Neuron (in vitro differentiated cells): ENCODE measurements at regions not wholly inside any gene's neighbourhood (a gene's known extent, or its start where the extent isn't known, plus 50 kb on each side); places are given as distances from the start of the nearest gene placed in this dataset.
"Not testable (repeated sequence)": the region's sequence is repeated elsewhere in the genome, so short reads cannot be mapped to it uniquely, and the experiment has no call there.

Source experiments
- H2AFZ ChIP-seq: one replicate; pipeline ENCODE4 v1.6.1; 2013; ENCODE audit warnings: low read depth, mild to moderate bottlenecking, inconsistent platforms, low read length, moderate library complexity
- H3K27me3 ChIP-seq: one replicate; pipeline ENCODE4 v1.6.1; 2013; ENCODE audit warnings: low read length; ENCODE audit not compliant: insufficient read depth
- H3K36me3 ChIP-seq: one replicate; pipeline ENCODE4 v1.6.1; 2013; ENCODE audit warnings: low read length; ENCODE audit not compliant: insufficient read depth
- H3K4me1 ChIP-seq: one replicate; pipeline ENCODE4 v1.6.1; 2013; ENCODE audit warnings: low read length; ENCODE audit not compliant: insufficient read depth
- H3K4me3 ChIP-seq: 2 replicates; pipeline ENCODE4 v1.5.1; 2013; ENCODE audit warnings: mild to moderate bottlenecking, low read length, moderate library complexity
- H3K9me3 ChIP-seq: one replicate; pipeline ENCODE4 v1.6.1; 2013; ENCODE audit warnings: low read length

- no peaks in the 10 kb centered on the region for H3K27me3 ChIP-seq
- H2AFZ ChIP-seq, result no peak overlapping the region
- peaks cover 3% of the 10 kb centered on the region for H3K36me3 ChIP-seq
- peaks cover 15% of the 10 kb centered on the region for H3K4me1 ChIP-seq
- H3K4me3 ChIP-seq, result no peak overlapping the region
- H3K9me3 ChIP-seq, result no peaks in the 10 kb centered on the region
Observed at GRCh38 chr14:71621980-71622605, 310.1 kb upstream of the RGS6 start.

GRCh38 chr14:71623939-71624338, 308.3 kb upstream of the RGS6 start:
- peaks cover 15% of the 10 kb centered on the region for H3K4me1 ChIP-seq
- no peak overlapping the region for H3K4me3 ChIP-seq
- no peaks in the 10 kb centered on the region for H3K9me3 ChIP-seq
- H3K36me3 ChIP-seq, result peaks cover 3% of the 10 kb centered on the region
- no peaks in the 10 kb centered on the region for H3K27me3 ChIP-seq
- no peak overlapping the region for H2AFZ ChIP-seq

- H2AFZ ChIP-seq, result no peak overlapping the region
- H3K36me3 ChIP-seq, result no peaks in the 10 kb centered on the region
- H3K4me1 ChIP-seq, result peaks cover 15% of the 10 kb centered on the region
- H3K27me3 ChIP-seq, result no peaks in the 10 kb centered on the region
- H3K9me3 ChIP-seq, result no peaks in the 10 kb centered on the region
- H3K4me3 ChIP-seq, result no peak overlapping the region
Observed at GRCh38 chr14:71625175-71625574, 307.1 kb upstream of the RGS6 start.

GRCh38 chr14:71625891-71626701, 306.1 kb upstream of the RGS6 start:
- H3K9me3 ChIP-seq, result no peaks in the 10 kb centered on the region
- no peaks in the 10 kb centered on the region for H3K27me3 ChIP-seq
- peaks cover 15% of the 10 kb centered on the region for H3K4me1 ChIP-seq
- no peaks in the 10 kb centered on the region for H3K36me3 ChIP-seq
- H3K4me3 ChIP-seq, result no peak overlapping the region
- no peak overlapping the region for H2AFZ ChIP-seq

- Histone ChIP-seq H3K27me3 (no peaks in the 10 kb centered on the region), H3K4me1 (peaks cover 7% of the 10 kb centered on the region), H2AFZ (no peak overlapping the region), H3K36me3 (no peaks in the 10 kb centered on the region), H3K9me3 (no peaks in the 10 kb centered on the region), H3K4me3 (no peak overlapping the region)
Observed at GRCh38 chr14:71628433-71628832, 303.8 kb upstream of the RGS6 start.

- Histone ChIP-seq H2AFZ (no peak overlapping the region), H3K9me3 (no peaks in the 10 kb centered on the region), H3K4me1 (peaks cover 7% of the 10 kb centered on the region), H3K27me3 (no peaks in the 10 kb centered on the region), H3K4me3 (no peak overlapping the region), H3K36me3 (no peaks in the 10 kb centered on the region)
Observed at GRCh38 chr14:71629250-71629649, 303.0 kb upstream of the RGS6 start.

- Histone ChIP-seq H3K4me1 (peaks cover 7% of the 10 kb centered on the region), H3K9me3 (no peaks in the 10 kb centered on the region), H3K27me3 (no peaks in the 10 kb centered on the region), H3K36me3 (no peaks in the 10 kb centered on the region), H3K4me3 (no peak overlapping the region), H2AFZ (no peak overlapping the region)
Observed at GRCh38 chr14:71629765-71630492, 302.3 kb upstream of the RGS6 start.

- H2AFZ ChIP-seq, H3K4me1 ChIP-seq, H3K36me3 ChIP-seq, H3K4me3 ChIP-seq, H3K9me3 ChIP-seq, H3K27me3 ChIP-seq: not testable (repeated sequence)
Observed at GRCh38 chr14:71631030-71631429, 301.2 kb upstream of the RGS6 start.

GRCh38 chr14:71632440-71632946, 299.7 kb upstream of the RGS6 start:
- no peaks in the 10 kb centered on the region for H3K9me3 ChIP-seq

GRCh38 chr14:71636076-71636475, 296.2 kb upstream of the RGS6 start:
- no peaks in the 10 kb centered on the region for H3K27me3 ChIP-seq
- no peaks in the 10 kb centered on the region for H3K9me3 ChIP-seq
- no peak overlapping the region for H2AFZ ChIP-seq
- no peaks in the 10 kb centered on the region for H3K36me3 ChIP-seq
- no peaks in the 10 kb centered on the region for H3K4me1 ChIP-seq
- H3K4me3 ChIP-seq, result no peak overlapping the region

More at GRCh38 chr14:71632440-71632946, 299.7 kb upstream of the RGS6 start:
- Histone ChIP-seq H3K27me3 (no peaks in the 10 kb centered on the region), H3K4me3 (no peak overlapping the region), H3K36me3 (no peaks in the 10 kb centered on the region), H2AFZ (no peak overlapping the region), H3K4me1 (no peaks in the 10 kb centered on the region)

GRCh38 chr14:71636820-71637471, 295.3 kb upstream of the RGS6 start:
- no peak overlapping the region for H3K4me3 ChIP-seq
- peaks cover under 1% of the 10 kb centered on the region for H3K9me3 ChIP-seq
- H3K27me3 ChIP-seq, result no peaks in the 10 kb centered on the region
- no peaks in the 10 kb centered on the region for H3K36me3 ChIP-seq
- no peaks in the 10 kb centered on the region for H3K4me1 ChIP-seq
- no peak overlapping the region for H2AFZ ChIP-seq

- peaks cover 4% of the 10 kb centered on the region for H3K9me3 ChIP-seq
Observed at GRCh38 chr14:71638523-71639196, 293.6 kb upstream of the RGS6 start.

More at GRCh38 chr14:71638523-71639196, 293.6 kb upstream of the RGS6 start:
- no peak overlapping the region for H2AFZ ChIP-seq
- no peak overlapping the region for H3K4me3 ChIP-seq
- no peaks in the 10 kb centered on the region for H3K27me3 ChIP-seq
- H3K4me1 ChIP-seq, result no peaks in the 10 kb centered on the region
- no peaks in the 10 kb centered on the region for H3K36me3 ChIP-seq
